Loucy (cell line): ENCODE measurements at regions not wholly inside any gene's neighbourhood (a gene's known extent, or its start where the extent isn't known, plus 50 kb on each side); places are given as distances from the start of the nearest gene placed in this dataset.

Source experiments
- H2AFZ ChIP-seq: fragments of 200-600 bp; sonication (generic); 2 replicates; pipeline ENCODE4 v1.6.0; 2016; ENCODE audit warnings: antibody characterized with exemption, mild to moderate bottlenecking, low read length, moderate library complexity
- H3F3A ChIP-seq: fragments of 200-600 bp; 2 replicates; pipeline ENCODE4 v1.6.0; 2016; ENCODE audit warnings: antibody characterized with exemption, low read depth, mild to moderate bottlenecking
- H3K27me3 ChIP-seq: fragments of 200-600 bp; sonication (generic); 2 replicates; pipeline ENCODE4 v1.6.1; 2014; ENCODE audit warnings: low read length, mild to moderate bottlenecking; ENCODE audit not compliant: insufficient read depth, poor library complexity, severe bottlenecking
- H3K36me3 ChIP-seq: fragments of 200-600 bp; sonication (generic); 2 replicates; pipeline ENCODE4 v1.6.1; 2016; ENCODE audit warnings: low read length; ENCODE audit not compliant: insufficient read depth
- H3K4me1 ChIP-seq: fragments of 200-600 bp; sonication (generic); 2 replicates; pipeline ENCODE4 v1.5.1; 2014; ENCODE audit warnings: low read length, mild to moderate bottlenecking; ENCODE audit not compliant: insufficient read depth, poor library complexity, severe bottlenecking
- H3K4me2 ChIP-seq: fragments of 200-600 bp; sonication (generic); 2 replicates; pipeline ENCODE4 v1.6.0; 2014; ENCODE audit warnings: antibody characterized with exemption, low read length, low read depth, mild to moderate bottlenecking; ENCODE audit not compliant: poor library complexity, severe bottlenecking
- H3K4me3 ChIP-seq: fragments of 200-600 bp; sonication (generic); 2 replicates; pipeline ENCODE4 v1.5.1; 2014; ENCODE audit warnings: low read length, mild to moderate bottlenecking, mixed read lengths; ENCODE audit not compliant: poor library complexity, severe bottlenecking
- H3K79me2 ChIP-seq: fragments of 200-600 bp; sonication (generic); 2 replicates; pipeline ENCODE4 v1.6.1; 2014; ENCODE audit warnings: low read length; ENCODE audit not compliant: insufficient read depth
- H3K9ac ChIP-seq: fragments of 200-600 bp; sonication (generic); 2 replicates; pipeline ENCODE4 v1.6.0; 2014; ENCODE audit warnings: mild to moderate bottlenecking, low read depth, low read length, moderate library complexity; ENCODE audit not compliant: poor library complexity, severe bottlenecking
- H3K9me2 ChIP-seq: fragments of 200-600 bp; sonication (generic); replicated peaks from 2 replicates; pipeline ENCODE4 v1.6.1; 2016; ENCODE audit warnings: low read depth, low read length, mixed read lengths
- H3K9me3 ChIP-seq: fragments of 200-600 bp; sonication (generic); 2 replicates; pipeline ENCODE4 v1.6.1; 2014; ENCODE audit warnings: mild to moderate bottlenecking, antibody characterized with exemption, low read length, low read depth; ENCODE audit not compliant: insufficient read depth
- H4K20me1 ChIP-seq: fragments of 200-600 bp; sonication (generic); 2 replicates; pipeline ENCODE4 v1.6.0; 2014; ENCODE audit warnings: antibody characterized with exemption, low read length, mild to moderate bottlenecking; ENCODE audit not compliant: insufficient read depth, poor library complexity, severe bottlenecking
- EZH2phosphoT487 ChIP-seq: fragments of 200-600 bp; IDR thresholded peaks from 2 replicates; pipeline ENCODE4 v1.6.1; 2018; ENCODE audit warnings: antibody characterized with exemption, mild to moderate bottlenecking, moderate library complexity, borderline replicate concordance
- TF ChIP-seq, protein P1 (sequence below): fragments of 200-600 bp; sonication (generic); conservative IDR thresholded peaks from 2 replicates; pipeline ENCODE4 v1.5.1; 2014; ENCODE audit warnings: mild to moderate bottlenecking, antibody characterized with exemption, low read length

- Histone ChIP-seq H3K9me3 (no peaks in the 10 kb centered on the region), H3K4me2 (no peak overlapping the region), H3K9me2 (no peaks in the 10 kb centered on the region), H3K79me2 (no peaks in the 10 kb centered on the region), H3F3A (no peaks in the 10 kb centered on the region), H3K27me3 (no peaks in the 10 kb centered on the region), H3K4me1 (no peaks in the 10 kb centered on the region), H3K4me3 (no peak overlapping the region), H4K20me1 (no peaks in the 10 kb centered on the region), H3K36me3 (no peaks in the 10 kb centered on the region), H3K9ac (no peak overlapping the region), H2AFZ (no peak overlapping the region)
- TF ChIP-seq, protein P1, sequence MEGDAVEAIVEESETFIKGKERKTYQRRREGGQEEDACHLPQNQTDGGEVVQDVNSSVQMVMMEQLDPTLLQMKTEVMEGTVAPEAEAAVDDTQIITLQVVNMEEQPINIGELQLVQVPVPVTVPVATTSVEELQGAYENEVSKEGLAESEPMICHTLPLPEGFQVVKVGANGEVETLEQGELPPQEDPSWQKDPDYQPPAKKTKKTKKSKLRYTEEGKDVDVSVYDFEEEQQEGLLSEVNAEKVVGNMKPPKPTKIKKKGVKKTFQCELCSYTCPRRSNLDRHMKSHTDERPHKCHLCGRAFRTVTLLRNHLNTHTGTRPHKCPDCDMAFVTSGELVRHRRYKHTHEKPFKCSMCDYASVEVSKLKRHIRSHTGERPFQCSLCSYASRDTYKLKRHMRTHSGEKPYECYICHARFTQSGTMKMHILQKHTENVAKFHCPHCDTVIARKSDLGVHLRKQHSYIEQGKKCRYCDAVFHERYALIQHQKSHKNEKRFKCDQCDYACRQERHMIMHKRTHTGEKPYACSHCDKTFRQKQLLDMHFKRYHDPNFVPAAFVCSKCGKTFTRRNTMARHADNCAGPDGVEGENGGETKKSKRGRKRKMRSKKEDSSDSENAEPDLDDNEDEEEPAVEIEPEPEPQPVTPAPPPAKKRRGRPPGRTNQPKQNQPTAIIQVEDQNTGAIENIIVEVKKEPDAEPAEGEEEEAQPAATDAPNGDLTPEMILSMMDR, result no peak
- TF ChIP-seq EZH2phosphoT487, result no peak
Measured at GRCh38 chr5:23446424-23446823, 61.0 kb upstream of the PRDM9 start.

- H2AFZ ChIP-seq, result no peak overlapping the region
Measured at GRCh38 chr5:23445573-23445972, 61.8 kb upstream of the PRDM9 start.

DNA sequence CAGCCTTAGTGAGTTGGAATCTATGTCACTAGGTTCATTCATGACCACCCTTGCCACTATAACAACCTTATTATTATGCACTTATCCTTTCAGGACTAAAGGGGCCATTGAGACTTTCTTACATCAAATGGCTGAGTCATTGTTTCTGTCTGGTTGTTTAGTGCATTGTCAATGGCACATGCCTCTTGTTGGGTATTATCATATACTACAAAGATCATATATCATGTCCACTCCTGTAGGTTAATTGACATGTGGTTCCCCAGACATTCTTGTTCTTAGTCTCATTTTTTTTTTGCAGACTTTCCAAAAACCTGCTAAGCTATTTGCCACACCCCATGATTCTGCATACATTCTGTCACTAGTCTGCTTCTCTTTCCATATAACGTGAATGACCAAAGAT is 66.7 kb upstream of the PRDM9 start:
- H4K20me1 ChIP-seq, result no peaks in the 10 kb centered on the region
- TF ChIP-seq, protein P1, result no peak
- no peak for TF ChIP-seq EZH2phosphoT487
- H3K4me2 ChIP-seq, result no peak overlapping the region
- no peaks in the 10 kb centered on the region for H3K4me1 ChIP-seq
- H3K4me3 ChIP-seq, result no peak overlapping the region
- H3K27me3 ChIP-seq, result no peaks in the 10 kb centered on the region
- H3K79me2 ChIP-seq, result no peaks in the 10 kb centered on the region
- no peaks in the 10 kb centered on the region for H3F3A ChIP-seq
- H2AFZ ChIP-seq, result no peak overlapping the region
- H3K9me2 ChIP-seq, result no peaks in the 10 kb centered on the region
- no peak overlapping the region for H3K9ac ChIP-seq
- H3K36me3 ChIP-seq, result no peaks in the 10 kb centered on the region
- H3K9me3 ChIP-seq, result no peaks in the 10 kb centered on the region

More at GRCh38 chr5:23445573-23445972, 61.8 kb upstream of the PRDM9 start:
- Histone ChIP-seq H3F3A (no peaks in the 10 kb centered on the region), H4K20me1 (no peaks in the 10 kb centered on the region), H3K27me3 (no peaks in the 10 kb centered on the region), H3K4me2 (no peak overlapping the region), H3K4me1 (no peaks in the 10 kb centered on the region), H3K9me2 (no peaks in the 10 kb centered on the region), H3K4me3 (no peak overlapping the region), H3K36me3 (no peaks in the 10 kb centered on the region), H3K79me2 (no peaks in the 10 kb centered on the region), H3K9ac (no peak overlapping the region), H3K9me3 (no peaks in the 10 kb centered on the region)
- TF ChIP-seq, protein P1, result no peak
- no peak for TF ChIP-seq EZH2phosphoT487
